ENCODE measurements at regions not wholly inside any gene's neighbourhood (a gene's known extent, or its start where the extent isn't known, plus 50 kb on each side); places are given as distances from the start of the nearest gene placed in this dataset.

DNA sequence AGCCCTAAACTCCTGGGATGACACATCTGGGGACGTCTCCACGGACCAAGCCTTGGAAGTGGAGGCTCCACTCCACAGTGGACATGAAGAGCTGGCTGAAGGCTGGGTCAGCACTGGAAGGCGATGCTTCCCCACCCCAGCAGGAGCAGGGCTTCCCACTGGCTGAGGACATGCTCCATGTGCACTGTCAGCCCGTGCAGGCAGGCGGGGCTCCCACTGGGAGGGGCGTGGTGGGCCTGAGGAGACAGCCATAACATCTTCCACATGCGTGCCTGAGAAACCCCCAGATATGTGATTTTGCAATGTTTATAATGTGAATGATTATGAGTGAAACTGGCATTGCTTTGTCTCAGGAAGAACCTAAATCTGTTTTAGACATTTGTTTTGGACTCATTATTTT is 231.3 kb downstream of the KLF13 start:
- no peak for DNase-seq

DNA sequence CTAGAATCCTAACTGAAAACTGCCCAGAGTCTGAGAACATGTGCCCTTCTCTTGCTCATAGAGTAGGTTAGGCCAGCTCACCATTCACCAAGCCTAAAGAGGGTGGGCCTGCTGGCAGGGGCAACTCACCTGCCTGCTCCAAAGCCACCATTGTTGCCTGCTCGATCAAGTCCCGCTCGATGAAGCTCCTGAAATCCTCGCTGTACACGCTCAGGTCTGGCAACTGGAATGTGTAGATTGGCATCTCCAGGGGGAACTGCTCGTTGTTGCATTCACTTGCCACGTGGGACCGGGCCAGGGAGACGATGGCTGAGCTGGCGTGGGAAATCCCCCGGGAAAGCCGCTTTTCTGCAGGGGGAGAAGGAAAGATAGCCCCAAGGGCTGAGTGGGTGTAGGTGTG is 232.2 kb downstream of the KLF13 start:
- no peak for DNase-seq

DNA sequence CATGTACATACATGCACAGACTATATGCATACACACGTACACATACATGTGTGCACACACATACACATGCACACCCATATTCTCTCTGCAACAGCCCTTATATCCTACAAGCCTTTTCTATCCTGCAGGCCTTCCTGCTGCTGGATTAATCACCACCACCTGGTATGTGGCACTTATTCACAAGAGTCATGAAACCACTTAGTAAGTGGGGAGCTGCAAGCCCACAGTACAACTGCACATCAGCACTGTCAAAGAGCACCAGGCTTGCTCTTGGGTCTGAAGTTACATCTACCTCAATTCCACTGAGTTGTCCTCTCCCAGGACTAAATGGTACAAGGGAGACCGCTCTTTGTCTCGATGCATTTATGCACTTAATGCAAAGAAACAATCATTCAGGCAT is 233.2 kb downstream of the KLF13 start:
- no peak for DNase-seq

DNA sequence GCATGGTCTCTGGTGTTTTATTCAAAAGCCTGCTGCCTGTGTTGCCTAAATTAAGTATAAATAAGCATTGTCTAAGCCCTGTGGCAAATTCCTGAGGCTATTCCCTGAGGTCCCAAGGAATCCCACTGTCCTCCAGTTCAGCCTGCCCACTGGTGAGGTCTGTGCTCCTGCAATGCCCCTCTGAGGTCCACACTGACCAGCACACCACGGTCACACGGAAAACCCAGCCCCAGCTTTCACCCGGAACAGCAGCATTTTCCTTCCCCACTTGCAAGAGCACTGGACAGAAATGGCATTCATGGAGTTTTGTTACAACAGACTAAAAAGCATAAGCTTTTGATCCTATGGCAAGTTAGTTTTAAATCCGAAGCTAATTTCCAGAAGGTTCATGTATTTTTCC is 234.0 kb downstream of the KLF13 start:
- no peak for DNase-seq

DNA sequence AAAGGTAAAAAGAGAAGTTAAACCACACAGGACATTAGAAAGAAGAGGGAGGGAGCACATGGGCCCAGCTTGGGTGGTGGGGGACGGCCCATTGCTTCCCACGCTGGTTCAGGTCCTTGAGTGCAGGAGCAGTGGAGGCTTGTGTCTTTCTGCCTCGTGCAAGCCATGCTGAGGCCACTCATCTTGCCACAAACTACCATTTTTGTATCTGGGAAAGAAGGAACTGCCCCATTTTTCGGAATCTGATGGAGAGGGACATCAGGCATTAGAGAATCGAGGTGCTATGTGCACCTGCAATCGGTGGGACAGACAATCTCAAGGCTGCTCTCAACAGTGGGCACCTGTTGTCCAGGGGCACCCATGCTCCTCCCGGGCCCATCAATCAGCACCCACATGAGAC is 234.5 kb downstream of the KLF13 start:
- DNase-seq, result no peak

DNA sequence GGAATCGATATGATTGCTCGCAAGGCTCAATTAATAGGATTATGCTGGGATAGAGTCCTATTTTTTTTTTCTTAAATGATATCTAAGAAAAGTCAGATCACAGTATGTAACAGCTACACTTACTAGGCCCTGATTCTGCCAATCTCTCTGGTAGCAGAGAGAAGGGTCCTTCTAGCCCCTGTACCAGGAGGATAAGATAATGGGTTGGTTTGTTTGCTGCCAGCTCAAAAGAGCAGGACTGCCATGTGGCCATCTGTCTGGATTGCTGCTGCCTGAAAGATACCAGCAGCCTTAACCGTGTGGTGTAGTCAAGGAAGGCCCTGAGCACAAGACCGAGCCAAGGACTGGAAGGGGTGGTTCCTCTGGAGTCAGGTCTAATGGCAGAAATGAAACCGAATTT is 236.4 kb downstream of the KLF13 start:
- no peak for DNase-seq

DNA sequence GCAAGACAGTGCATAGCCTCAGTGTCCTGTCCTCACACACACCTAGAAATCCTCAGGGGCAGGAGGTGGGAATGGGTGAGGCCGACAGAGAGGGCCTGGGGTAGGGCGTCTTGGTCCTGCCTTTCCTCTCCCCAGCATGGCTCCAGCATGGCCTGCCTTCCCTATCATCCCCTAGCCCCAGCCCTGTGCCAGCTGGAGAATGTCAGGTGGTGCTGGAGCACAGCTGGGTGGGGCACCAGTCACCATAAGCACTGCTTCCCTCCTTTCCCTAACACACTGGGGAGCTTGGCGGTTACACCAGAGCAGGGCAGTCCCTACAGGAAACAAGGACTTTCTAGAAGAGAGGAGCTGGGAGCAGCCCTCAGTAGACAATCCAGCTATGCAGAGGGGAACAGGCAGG is 236.8 kb downstream of the KLF13 start:
- DNase-seq, result no peak

DNA sequence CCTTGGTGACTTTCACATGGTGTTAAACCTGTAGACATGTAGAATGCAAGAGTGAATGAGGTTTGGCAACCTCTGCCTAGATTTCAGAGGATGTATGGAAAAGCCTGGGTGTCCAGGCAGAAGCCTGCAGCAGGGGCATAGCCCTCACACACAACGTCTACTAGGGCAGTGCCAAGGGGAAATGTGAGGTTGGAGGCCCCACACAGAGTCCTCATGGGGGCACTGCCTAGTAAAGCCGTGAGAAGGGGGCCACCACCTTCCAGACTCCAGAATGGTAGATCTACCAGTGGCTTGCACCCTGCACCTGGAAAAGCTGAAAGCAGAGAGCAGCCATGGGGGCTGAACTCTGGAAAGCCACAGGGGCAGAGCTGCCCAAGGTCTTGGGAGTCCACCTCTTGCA is 241.2 kb downstream of the KLF13 start:
- DNase-seq, result no peak

DNA sequence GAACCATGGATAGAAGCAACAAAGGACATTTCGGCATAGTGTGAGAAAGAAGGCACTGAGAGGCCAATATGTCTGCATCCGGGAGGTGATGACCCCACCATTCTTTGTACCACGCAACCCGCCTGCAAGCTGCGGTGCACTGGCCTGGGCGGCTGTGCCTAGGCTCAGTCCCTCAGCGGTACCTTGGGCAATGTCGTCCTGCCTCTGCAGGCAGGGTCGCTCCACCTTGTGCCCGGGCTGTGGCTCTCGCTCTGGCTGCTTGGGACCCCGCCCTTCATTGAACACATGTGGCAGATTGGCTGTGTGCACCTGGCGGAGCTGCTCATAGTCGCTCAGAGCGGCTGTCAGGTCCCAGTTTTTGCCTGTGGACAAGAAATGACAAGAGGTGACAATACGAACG is 243.2 kb downstream of the KLF13 start:
- DNase-seq, result no peak

DNA sequence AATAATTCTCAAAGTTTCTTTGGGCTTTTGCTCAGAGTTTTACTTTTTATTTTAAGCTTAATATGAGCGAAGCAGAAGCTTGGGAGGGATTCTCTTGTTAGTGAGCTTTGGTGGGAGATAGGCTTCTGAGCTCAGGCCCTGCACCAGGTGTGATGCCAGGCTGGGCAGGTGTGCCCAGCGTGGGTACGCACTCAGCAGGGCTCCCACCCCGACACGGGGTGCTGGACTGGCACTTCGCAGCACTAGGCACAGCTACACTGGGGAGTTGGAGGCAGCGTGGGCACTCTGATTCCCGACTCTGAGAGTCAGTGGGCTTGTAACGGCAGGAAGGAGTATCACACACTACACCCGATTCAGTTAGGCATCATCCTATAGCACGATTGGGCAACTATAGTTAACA is 244.0 kb downstream of the KLF13 start:
- no peak for DNase-seq

DNA sequence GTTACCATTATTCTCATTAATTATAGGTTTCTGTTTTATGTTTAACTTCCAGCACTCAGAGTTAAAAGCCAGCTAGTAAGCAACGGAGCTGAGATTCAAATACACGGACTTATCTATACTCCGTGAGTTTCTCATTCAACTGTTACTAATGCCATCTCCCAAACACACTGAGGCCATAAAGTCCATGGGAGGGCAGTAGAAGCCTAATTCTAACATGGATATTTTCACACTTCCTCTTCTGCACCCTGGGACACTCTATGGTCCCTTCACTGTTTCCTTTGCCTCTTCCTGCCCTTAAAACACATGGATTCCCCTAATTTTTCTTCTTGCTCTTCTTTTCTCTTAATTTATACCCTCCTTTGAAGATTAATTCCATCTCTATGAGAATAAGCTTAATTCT is 245.0 kb downstream of the KLF13 start:
- DNase-seq, result no peak

DNA sequence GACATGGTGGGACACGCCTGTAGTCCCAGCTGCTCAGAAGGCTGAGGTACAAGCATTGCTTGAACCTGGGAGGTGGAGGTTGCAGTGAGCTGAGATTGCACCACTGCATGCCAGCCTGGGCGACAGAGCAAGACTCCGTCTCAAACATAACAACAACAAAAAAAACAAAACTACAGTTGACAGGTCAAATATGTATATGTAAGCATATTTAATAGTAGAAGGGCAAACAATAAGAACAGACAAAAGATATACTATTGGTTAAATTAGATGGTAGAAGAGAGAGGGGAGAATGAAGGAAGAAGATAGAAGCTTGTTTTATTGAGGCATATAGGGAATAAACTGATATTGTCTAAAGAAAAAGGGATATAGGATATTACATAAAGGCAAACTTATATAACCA is 247.1 kb downstream of the KLF13 start:
- no peak for DNase-seq

DNA sequence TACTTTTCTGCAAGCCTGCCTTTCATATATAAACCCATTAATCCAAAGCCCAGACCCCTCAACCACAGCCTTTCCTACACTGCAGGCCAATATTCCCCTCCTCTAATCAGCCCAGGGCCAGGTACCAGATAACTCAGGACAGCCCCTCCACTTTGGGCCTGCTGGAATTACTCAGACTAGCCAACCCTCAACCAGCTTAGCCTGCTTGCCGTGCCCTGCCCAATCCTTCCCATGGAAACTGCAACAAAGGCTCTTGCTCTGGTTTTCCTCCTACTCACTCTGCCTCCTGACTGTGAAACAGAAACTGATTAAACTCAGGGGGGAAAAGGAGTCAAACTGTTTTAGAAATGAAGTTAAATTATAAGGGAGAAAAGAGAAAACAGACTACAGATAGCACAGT is 248.1 kb downstream of the KLF13 start:
- DNase-seq, result no peak

DNA sequence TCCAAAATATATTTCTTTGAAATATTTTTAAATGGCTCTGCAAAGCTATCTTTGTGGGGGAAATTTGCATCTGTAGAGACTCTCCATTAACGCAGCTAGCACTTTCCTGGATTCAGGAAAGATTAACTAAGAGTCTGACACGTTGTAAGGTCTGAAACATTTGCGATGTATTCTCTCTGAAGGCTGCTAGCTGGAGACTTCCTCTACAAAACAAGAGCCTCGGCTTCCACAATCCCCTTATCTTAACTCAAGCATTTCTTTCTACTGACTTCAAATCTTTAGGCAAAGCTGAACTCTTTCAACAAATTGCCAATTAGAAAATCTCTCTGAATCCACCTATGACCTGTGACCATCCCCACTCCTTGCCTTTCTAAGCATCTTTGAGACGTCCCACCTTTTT is 250.5 kb downstream of the KLF13 start:
- DNase-seq, result no peak

DNA sequence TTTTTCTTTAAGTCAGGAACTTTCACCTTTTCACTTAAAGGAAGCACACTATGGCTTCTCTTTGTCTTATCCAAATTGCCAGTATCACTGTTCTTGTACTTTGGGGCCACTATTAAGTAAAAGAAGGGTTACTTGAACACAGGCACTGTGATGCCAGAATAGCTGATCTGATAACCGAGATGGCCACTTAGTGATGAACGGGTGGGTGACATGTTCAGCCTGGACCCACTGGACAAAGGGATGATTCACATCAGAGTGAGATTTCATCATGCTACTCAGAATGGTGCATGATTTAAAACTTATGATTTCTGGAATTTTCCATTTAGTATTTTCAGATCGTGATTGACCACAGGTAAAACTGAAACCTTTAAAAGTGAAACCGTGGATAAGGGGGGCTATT is 252.6 kb downstream of the KLF13 start:
- no peak for DNase-seq

DNA sequence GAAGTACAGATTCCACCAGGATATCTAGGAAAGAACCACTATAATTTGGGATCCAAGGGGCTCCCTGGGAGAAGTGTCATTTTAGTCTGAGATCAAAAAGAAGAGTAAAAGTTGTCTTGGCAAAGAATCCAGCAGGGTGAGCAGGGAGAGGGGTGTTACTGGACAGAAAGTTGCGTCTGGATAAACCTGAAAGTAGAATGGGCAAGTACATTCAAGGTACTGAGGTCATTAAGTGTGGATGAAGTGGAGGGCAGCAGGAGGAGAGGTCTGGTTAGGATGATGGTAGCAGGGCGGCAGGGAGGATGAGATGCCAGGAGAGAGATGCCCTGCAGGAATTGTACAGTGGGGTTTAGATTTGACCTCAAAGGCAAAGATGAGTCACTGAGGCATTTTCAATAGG is 253.3 kb downstream of the KLF13 start:
- DNase-seq, result no peak

DNA sequence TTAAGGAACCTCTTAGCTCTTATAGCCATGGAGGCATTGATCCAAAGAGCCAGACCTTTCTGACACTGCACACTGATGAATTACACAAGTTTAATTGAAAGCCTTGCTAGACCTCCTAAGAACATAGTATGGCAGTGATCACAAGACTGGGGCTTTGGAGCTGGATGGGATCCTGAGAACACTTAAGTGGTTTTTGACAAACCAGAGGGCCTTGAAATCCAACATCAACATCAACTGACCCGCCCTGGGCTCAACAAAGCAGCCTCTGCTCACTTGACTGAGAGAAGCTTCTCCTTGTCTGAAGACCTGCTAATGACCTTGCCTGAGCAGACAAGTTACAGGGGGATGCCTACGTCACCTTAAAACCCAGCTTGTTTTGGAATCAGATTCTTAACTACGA is 257.6 kb downstream of the KLF13 start:
- no peak for DNase-seq

DNA sequence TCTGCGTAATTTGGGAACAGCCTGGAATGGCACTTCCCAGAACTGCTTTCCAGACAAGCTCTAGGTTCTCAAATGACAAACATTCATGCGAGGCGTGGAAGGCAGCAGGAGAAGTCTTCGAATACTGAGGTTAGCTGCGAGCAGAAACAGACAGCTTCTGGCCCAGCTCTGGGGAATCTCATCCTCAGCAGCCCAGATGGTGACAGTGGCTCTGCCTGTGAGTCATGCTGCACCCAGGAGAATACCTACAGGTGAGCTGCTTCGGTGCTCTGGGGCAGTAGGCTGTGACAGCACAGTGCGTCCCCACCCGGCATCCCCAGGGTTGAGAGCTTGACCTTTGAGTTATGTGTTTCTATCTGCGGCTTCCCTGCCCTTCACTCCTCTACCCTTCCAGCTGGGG is 258.6 kb downstream of the KLF13 start:
- DNase-seq, result no peak

DNA sequence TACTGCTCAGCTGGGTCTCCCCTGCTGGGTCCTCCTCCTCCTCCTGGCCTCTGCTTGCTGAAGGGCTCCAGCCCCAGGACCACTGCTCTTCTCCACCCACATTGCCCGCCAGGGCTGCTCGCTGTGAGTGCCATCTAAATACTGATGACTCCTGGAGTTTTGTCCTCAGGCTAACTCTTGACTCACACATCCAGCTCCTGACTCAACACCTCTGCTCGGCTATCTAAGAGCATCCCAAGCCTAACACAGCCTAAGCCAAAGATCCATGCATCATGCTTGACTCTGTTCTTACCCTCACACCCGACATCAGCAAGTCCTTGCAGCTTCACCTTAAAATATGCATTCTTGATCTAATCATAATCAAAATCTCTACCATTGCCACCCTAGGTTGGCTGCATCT is 260.2 kb downstream of the KLF13 start:
- DNase-seq, result no peak

DNA sequence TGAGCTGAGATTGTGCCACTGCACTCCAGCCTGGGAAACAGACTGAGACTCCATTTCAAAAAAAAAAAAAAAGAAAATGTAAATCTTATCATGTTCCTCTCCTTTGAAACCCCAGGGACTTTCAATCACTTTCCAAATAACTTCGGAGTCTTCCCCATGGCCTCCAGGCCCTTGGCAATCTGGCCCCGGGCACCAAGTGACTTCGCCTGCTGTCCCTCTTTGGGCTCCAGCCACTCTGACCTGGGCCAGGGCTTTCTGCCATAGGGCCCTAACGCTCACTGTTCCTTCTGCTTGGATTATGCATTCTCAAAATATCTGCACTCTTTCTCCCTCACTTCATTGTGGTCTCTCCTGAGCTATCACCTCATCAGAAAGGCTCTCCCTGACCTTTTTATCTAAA is 260.9 kb downstream of the KLF13 start:
- DNase-seq, result no peak

DNA sequence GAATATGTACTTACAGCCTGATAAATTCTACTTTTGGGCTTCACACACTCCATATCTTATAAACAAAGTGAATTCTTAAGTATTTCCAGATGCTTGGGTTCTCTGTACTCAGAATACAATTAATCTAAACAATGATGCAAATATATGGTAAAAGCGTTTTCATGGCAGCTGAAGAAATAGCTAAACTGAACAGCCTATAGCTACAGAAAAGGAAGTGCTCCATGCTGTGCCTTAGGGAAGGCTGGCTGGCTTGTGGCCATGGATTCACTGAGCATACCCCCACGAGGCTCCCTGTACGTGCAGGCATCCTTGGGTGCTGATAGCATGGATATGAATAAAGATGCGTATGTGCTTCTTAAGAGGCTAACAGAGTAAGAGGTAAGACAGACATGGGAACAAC is 264.0 kb downstream of the KLF13 start:
- DNase-seq, result no peak

DNA sequence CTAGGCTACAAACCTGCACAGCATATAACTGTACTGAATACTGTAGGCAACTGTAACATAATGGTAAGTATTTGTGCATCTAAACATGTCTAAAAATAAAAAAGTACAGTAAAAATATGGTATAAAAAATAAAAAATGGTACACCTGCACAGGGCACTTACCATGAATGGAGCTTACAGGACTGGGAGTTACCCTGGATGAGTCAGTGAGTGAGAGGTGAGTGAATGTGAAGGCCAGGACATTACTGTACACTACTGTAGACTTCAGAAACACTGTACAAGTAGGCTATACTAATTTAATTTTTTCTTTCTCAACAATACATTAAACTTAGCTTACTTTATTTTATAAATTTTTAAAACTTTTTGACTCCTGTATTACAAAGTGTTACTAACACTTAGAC is 265.3 kb downstream of the KLF13 start:
- DNase-seq, result no peak

DNA sequence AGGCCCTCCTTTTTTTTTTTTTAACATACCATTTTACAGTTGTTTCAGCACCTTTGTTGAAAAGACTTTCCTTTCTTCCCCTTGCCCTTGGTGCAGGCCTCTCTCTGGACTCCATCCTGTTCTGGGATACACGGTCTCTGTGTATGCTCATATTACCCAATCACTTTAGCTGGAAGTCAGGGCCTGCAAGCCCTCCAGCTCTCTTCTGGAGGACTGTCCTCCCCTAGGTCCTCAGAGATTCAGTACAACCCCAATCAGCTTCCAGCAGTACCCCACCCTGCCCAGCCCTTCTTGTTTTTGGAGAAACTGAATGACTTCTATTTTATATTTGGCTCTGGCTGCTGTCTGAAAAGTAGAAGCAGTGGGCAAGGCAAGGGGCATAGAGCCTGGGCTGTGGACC is 270.8 kb downstream of the KLF13 start:
- DNase-seq, result no peak

DNA sequence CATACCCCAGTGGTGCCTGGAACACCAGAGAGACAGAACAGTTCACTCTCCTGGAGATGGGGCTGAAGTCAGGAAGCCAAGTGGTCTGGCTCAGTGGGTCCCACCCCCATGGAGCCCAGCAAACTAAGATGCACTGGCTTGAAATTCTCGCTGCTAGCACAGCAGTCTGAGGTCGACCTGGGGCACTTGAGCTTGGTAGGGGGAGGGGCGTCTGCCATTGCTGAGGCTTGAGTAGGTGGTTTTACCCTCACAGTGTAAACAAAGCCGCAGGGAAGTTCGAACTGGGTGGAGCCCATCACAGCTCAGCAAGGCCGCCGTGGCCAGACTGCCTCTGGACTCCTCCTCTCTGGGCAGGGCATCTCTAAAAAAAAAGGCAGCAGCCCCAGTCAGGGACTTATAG is 272.0 kb downstream of the KLF13 start:
- DNase-seq, result no peak

DNA sequence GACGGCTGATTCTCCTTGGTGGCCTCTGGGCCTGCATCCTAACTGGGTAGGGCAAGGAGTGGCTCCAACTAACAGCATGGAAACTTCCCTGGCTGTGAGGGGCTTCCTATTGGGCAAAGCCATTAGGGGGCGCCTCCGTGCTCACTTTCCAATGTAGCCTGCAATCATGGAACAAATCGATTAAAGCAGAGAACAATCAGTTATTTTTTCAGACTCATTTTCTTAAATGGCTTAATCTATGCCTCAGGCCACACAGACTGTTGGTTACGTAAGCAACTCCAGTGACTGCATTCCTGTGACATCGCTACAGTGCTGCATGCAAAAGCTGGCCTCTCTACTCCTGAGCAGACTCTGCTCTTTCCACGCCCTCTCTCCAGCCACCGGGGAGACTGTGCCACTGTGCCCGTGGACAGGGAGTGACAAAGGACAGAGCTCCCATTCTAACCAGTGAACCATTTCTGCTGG is 278.9 kb downstream of the KLF13 start:
- no peak for DNase-seq

DNA sequence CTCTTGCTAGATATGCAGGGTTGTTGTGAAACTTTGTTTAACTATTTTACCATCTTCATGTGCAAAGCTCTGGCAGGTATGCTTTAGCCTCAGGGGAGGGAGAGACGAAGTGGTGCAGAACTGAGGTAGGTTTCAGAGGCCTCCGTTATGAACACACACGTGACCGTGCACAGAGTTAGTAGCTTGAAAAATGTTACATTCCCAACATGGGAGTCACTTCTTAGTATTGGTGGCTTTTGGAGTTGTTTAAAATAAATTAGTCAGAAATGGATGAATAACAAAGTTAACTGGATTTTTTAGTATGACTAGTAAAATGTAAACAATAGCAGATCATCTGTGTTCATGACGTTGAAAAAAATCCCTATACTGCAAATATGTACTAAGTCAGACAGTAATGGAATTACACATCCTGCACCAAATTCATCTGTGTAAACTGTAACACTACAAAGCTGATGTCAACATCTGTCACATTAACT is 279.6 kb downstream of the KLF13 start:
- no peak for DNase-seq

Measured in activated CD4-positive, alpha-beta T cell treated with anti-CD3 and anti-CD28 coated beads for 48 hours (primary cell).